Caki2 (cell line): ENCODE measurements at regions not wholly inside any gene's neighbourhood (a gene's known extent, or its start where the extent isn't known, plus 50 kb on each side); places are given as distances from the start of the nearest gene placed in this dataset.
A peak's percentile ranks its signal among the peaks of the same experiment; 100 is the strongest.

Experiments
- DNase-seq: peaks from one replicate; pipeline ENCODE4 v3.0.0-alpha.2; 2015; ENCODE audit warnings: low read depth
- in situ Hi-C: cut with HindIII; loops from 2 replicates; pipeline ENCODE4 v1.10.0; 2016; ENCODE audit warnings: low sequenced_read_pairs, low pct_unique_long_range_greater_than_20kb, mixed read lengths

GRCh38 chr3:181384970-181385369 is 326.8 kb upstream of the SOX2 start:
- no peak for DNase-seq
- in situ Hi-C loops = no loop called here

- in situ Hi-C loops = no loop called here
- no peak for DNase-seq
These were observed 328.0 kb upstream of the SOX2 start for GRCh38 chr3:181383760-181384159.

GRCh38 chr3:181383201-181383600 is 328.5 kb upstream of the SOX2 start:
- in situ Hi-C loops = no loop called here
- no peak for DNase-seq

- in situ Hi-C loops = no loop called here
- no peak for DNase-seq
These were observed 329.1 kb upstream of the SOX2 start for GRCh38 chr3:181382656-181383055.

GRCh38 chr3:181379278-181379677 is 332.4 kb upstream of the SOX2 start:
- in situ Hi-C loops = no loop called here
- DNase-seq = no peak

- in situ Hi-C loops = no loop called here
- DNase-seq = no peak
These were observed 342.1 kb upstream of the SOX2 start for GRCh38 chr3:181369637-181370036.

GRCh38 chr3:181363231-181363630 is 348.5 kb upstream of the SOX2 start:
- in situ Hi-C loops = no loop called here
- no peak for DNase-seq

GRCh38 chr3:181362378-181362777 is 349.3 kb upstream of the SOX2 start:
- DNase-seq = no peak
- in situ Hi-C loops = no loop called here

GRCh38 chr3:181358562-181358961 is 353.2 kb upstream of the SOX2 start:
- in situ Hi-C loops = no loop called here
- no peak for DNase-seq

GRCh38 chr3:181358060-181358459 is 353.7 kb upstream of the SOX2 start:
- DNase-seq = no peak
- in situ Hi-C loops = no loop called here

- no peak for DNase-seq
- in situ Hi-C loops = no loop called here
These were observed 357.6 kb upstream of the SOX2 start for GRCh38 chr3:181354140-181354539.

- DNase-seq = no peak
- in situ Hi-C loops = no loop called here
These were observed 354.8 kb upstream of the DNAJC19 start for GRCh38 chr3:181344331-181344730.

GRCh38 chr3:181336597-181336996 is 347.1 kb upstream of the DNAJC19 start:
- in situ Hi-C loops = no loop called here

GRCh38 chr3:181333394-181333793 is 343.9 kb upstream of the DNAJC19 start:
- no peak for DNase-seq
- in situ Hi-C loops = no loop called here

More at GRCh38 chr3:181336597-181336996, 347.1 kb upstream of the DNAJC19 start:
- DNase-seq = no peak

GRCh38 chr3:181330821-181331563 is 341.5 kb upstream of the DNAJC19 start:
- no peak for DNase-seq
- in situ Hi-C loops = no loop called here

- in situ Hi-C loops = no loop called here
- no peak for DNase-seq
These were observed 340.7 kb upstream of the DNAJC19 start for GRCh38 chr3:181330257-181330656.

GRCh38 chr3:181329024-181329423 is 339.5 kb upstream of the DNAJC19 start:
- DNase-seq = no peak
- in situ Hi-C loops = no loop called here

GRCh38 chr3:181328346-181328745 is 338.8 kb upstream of the DNAJC19 start:
- in situ Hi-C loops = no loop called here
- DNase-seq = no peak

- no peak for DNase-seq
- in situ Hi-C loops = no loop called here
These were observed 337.8 kb upstream of the DNAJC19 start for GRCh38 chr3:181327349-181327748.

GRCh38 chr3:181326637-181327223 is 337.2 kb upstream of the DNAJC19 start:
- in situ Hi-C loops = no loop called here
- DNase-seq = peak; percentile 14
